GF-D8 (cell line): ENCODE measurements at regions not wholly inside any gene's neighbourhood (a gene's known extent, or its start where the extent isn't known, plus 50 kb on each side); places are given as distances from the start of the nearest gene placed in this dataset.

Source experiments
- DNase-seq: peaks from one replicate; lab custom pipeline; 2025; lab: John Stamatoyannopoulos, UW

DNA sequence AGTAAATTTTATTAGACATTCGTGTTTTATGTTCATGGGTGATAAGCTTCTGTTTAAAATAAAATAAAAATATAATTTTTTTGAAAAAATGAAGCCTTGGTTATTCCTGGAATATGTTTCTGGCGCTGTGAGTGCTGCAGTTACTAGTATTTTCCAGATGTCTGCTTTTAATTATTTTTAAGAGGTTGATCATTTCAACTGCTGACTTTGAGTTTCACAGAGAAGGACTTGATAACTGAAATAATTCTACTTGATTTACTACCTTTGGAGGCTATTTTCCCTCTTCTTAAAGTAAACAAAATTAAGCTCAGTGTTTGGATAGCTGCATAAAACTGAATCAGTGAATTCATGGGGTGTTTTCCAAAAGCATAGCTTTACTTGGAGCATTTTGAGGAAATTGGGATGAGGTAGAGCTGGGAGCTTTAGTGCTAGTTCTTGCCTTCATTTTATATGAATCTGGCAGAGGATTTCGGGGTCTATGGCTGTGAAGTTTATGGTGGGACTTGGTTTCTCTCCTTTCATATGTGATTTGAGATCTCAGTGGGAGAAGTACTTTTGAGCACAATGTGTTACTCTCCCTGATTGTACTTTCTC is 666.5 kb downstream of the DCDC2C start:
- DNase-seq, result no peak

DNA sequence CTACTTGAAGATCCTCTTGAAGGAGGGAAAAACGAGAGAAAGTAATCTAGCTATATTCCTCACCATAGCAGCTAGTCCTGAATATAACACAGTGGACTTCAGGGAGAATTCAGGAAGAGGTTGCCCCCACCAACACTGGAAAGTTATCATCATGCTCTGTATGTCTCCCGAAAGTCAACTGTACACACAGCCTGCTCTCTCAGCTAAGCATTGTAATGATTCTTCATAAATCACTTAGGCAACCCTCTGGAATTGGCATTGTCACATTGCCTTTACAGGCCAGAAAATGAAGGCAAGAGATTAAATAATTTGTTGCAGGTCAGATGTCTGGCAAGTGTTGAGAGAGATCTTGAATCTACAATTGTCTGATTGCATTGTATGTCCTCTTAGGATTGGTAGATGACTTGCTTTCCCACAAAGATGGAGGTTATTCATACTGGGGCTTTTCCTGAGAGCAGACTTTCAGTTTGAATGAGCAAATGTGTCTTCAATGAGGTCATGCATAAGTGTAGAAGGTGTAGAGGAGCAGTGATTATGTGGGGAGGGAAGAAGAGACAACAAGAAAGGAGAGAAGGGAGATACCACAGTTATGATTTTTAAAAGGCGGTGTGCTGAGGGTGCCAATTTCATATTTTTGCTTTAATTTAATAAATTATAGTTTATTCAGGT is 667.2 kb downstream of the DCDC2C start:
- DNase-seq, result no peak

DNA sequence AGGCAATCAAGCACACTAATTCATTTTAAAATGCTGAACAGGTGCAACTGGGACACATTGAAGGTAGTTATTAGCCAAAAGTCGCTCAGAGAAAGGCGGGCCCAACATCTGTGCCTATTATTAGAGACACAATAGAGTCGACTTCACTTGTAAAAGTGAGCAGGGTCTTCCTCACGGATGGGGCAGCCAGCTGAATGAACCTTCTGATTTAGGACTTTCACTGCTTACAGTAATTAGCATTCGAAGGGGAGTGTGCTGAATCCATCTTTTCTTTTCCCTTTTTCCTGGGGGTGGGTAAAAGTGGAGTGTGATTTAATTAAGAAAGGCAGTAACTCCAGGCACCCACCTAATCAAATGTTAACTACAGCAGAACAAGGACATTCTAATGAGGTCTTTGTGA is 677.7 kb downstream of the DCDC2C start:
- DNase-seq, result no peak

DNA sequence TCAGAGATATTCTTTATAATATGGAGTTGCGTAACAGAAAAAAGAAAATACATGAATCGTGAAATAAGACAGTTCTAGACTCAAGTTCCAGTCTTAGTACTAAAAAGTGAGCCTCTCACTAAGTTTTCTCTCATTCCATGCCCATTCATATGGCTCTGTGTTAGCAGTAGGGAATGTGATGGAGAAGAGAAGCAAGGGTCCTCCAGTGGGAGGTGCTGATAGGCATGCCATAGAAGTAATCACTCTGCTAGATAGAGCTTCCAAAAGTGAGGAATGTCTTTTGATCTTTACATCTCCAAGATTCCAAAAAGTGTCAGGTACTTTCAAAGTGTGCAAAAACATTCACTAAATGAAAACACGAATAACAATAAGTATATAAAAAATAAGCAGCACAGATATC is 678.4 kb downstream of the DCDC2C start:
- no peak for DNase-seq

DNA sequence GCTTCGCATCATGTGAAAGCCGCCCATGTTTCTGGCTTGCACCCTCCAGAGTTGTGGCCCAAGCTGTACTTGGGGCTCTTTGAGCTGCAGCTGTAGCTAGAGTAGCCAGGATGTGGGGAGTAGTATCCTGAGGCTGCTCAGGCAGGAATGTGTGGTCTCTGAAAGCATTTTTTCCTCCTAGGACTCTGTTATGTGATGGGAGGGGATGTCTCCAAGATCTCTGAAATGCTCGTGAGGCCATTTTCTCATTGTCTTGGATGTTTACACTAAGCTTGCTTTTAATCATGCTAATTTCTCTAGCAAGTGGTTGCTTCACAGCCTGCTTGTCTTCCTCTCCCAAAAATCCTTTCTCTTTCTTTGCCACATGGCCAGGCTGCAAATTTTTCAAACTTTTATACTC is 687.6 kb downstream of the DCDC2C start:
- no peak for DNase-seq

DNA sequence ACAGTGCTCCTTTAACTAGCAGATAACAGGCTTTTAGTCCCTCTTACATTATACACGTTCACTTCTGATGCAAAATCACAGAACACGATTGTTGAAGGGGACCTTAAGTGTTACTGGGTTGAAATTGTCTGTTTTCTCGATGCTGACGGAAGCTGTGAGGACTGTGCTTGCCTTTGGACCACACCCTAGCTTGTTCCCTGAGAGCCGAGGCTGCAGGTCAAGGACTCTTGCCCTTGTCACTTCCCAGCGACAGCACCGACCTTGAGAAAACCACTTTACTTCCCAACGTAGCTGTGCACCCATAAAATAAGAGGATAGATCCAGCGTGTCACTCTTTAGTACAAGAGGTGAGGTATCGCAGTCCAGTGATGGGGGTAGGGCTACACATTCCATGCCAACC is 701.0 kb downstream of the DCDC2C start:
- no peak for DNase-seq

DNA sequence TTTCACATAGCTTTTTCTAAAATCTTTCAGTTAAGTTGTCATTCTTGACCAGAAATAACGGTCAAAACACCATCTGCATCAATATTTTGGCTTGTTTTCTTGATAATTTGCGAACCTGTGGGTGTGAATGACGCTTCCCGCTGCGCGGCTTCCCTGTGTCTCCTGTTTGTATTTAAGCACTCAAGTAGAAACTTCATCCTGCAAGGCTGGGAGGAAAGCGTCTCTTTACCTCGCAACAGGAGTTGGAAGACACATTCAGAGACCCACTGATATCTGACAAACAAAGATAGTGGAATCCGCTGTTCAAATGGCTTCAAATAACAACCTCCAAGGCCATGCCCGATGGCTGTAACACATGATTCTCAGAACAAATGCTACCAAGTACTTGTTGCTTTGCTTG is 704.9 kb downstream of the DCDC2C start:
- no peak for DNase-seq

DNA sequence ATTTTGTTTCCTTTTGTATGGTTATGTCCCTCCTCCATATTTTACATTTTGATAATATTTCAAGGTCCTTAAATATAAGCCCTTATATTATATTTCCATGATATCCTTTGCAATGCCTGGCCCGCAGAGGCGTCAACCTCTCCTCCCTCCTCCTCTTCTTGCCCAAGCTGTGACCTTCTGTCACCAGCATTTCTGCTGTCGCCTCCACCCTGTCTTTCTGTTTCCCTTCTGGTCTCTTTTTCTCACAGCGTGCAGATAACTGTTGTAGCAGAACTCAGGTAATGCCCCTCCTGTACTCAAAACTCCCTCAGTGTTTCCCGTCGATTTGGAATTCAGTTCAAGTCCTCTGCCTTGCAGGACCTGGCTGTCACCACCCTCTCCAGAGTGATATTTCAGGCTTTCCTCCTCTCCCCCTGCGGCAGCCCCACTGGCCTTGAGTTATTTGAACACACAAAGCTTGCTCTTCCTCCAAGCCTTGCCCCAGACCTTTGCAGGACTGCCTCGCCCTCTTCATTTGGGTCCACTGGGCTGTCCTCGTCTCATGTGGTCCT is 709.3 kb downstream of the DCDC2C start:
- DNase-seq, result no peak

DNA sequence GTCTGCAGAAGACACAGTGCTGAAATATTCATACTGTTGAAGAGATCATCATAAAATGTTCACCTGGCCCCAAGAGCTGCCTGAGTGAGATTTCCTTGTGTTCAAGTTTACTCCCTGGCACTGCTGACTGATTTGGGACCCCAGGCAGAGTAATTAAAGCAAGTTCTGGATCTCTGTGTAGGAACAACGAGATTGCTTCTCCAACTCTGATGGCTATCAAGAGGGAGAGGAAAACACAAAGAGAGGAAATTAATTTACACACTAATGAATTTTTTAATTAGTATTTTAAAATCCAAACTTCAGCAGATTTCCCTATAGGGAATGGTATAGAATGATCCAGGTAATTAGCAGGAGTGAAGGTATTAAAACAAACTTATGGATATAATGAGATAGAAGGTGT is 711.8 kb downstream of the DCDC2C start:
- DNase-seq, result no peak

DNA sequence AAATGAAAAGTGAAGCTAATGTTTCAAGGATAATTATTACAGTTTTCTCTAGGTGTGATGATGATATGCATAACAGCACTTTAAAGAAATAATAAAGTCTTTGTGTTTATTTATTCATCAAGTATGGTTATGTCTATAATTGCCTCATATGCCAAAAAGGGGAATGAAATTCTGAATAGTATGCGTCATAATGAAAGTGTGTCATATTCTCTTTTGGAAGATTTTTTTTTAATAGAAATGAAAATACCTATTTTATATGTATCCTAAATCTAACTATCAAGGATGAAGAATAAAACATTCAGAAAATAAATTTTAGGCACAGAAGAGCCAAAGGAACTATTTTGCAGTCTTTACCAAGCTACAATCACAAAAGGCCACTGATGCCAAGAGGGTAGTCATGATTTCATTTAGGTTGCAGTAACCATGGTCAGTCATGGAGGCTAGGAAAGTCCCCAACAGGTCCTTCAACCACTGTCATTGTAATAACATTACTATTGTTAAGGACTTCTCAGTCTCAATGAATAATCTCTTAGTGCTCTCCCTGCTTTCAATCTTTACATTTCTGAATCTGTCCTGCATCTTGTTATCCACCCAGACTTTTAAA is 712.5 kb downstream of the DCDC2C start:
- DNase-seq, result no peak

DNA sequence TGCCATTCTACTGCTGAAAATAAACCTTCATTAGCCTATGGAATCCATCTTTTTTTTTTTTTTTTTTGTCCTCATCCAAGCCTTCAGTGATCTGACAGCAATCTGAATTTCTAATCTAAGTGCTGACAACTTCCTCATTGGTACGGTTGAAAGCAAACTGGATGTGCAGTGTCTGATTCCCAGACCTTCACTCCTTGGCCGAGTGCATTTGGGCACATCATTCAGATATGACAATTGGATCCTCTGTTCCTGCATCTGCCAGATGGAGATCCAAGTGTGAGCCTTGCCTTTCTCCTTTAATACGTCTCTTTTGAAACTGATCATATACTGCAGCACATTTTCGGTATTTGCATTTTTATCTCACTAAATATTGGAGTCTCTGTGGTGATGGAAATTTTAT is 713.1 kb downstream of the DCDC2C start:
- DNase-seq, result no peak

DNA sequence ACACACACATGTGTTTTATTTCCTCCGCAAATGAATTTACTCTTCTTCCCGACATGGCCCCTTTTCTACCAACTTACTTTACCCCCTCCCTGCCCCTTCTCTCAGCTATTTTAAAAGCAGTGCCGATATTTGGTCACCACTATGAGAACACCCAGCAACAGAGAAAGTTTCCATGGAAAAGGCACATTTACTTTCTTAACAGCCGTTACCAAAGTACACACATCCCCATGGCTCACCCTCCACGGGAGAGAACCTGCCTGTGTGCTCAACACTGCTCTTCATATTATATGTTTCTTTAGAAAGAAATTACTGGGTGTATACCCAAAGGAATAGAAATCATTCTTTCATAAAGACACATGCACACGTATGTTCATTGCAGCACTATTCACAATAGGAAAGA is 714.4 kb downstream of the DCDC2C start:
- DNase-seq, result no peak

DNA sequence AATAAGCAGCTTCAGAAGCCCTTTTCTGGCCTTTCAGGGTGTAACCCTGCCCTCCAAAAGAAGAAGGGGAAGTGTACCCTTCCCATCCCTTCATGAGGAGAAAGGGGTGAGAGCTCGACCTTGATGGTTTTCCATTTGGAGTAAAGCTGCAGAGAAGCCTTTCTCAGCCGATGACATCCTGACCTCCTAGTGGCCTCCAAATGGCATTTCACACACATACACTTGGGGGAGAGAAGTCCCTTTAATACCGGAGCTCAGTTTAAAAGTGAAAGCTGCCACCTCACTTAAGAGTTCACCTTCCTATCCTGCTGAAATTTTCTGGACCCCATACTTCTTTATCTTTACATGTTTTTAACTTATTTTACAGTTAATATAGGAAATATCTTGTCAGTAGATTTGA is 716.7 kb downstream of the DCDC2C start:
- no peak for DNase-seq

DNA sequence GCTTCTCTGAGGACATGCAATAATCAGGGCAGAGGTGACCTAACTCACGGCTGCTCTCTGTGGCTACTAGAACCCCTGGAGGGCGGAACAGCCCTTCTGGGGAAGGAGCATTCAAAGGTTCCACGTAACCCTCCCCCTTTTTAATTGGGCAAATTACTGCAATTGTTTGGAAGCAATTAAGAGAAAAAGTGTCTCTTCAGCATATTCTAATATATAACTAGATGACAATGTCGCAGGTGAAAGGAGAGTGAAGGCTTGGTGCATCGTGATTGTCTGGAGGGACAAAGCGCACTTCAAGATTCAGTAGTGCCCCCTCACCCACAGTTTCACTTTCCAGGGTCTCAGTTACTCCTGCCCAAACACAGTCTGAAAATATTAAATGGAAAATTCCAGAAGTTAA is 720.8 kb downstream of the DCDC2C start:
- DNase-seq, result no peak

DNA sequence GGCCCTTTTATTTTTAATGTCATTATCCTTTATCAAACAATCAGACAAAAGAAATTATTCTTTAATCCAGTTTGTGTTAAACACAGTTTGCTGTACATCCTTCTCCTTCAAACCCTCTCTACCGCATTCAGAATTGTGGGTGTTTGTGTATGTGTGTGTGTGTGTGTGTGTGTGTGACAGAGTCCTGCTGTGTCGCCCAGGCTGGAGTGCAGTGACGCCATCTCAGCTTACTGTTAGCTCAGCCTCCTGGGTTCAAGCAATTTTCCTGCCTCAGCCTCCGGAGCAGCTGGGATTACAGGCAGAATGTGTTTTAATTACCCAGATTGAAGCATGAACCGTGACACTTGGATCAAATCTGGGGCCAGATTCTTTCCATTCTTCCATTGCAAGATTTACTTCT is 723.7 kb downstream of the DCDC2C start:
- no peak for DNase-seq

DNA sequence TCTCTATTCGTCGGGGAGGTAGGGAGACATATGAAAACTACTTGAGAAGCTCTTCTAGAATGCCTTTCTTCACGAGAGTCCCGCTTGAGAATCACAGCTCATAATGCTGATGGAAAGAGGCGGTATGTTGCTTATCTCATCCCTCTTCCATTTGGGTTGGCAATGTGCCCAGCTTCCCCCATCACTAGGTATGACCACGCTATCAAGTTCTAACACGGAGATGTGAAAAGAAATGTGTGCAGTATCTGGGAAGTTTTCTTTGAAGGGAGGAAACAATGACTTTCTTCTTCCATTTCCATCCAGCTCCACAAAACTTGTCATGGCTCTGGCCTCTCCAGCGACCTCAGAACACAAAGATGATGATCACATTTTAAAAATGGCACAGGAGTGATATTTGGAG is 742.4 kb downstream of the DCDC2C start:
- no peak for DNase-seq

DNA sequence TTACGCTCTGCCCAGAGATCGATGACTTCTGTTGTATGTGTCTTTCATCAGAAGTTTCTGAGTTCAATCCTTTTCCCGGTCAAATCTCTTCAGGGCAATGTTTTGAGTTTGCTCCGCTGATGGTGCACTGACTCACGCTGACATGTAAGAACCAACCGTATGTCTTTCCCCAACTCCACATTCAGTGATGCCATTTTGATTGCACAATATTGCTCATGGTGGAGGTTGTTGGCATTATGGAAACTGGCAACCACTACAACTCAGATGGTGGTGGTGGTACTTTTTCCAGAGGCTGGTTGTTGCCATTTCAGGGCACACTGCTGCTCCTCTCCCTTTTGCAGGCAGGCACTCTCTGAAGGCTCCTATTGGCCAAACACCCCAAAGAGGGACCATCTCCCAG is 751.5 kb downstream of the DCDC2C start:
- DNase-seq, result no peak

DNA sequence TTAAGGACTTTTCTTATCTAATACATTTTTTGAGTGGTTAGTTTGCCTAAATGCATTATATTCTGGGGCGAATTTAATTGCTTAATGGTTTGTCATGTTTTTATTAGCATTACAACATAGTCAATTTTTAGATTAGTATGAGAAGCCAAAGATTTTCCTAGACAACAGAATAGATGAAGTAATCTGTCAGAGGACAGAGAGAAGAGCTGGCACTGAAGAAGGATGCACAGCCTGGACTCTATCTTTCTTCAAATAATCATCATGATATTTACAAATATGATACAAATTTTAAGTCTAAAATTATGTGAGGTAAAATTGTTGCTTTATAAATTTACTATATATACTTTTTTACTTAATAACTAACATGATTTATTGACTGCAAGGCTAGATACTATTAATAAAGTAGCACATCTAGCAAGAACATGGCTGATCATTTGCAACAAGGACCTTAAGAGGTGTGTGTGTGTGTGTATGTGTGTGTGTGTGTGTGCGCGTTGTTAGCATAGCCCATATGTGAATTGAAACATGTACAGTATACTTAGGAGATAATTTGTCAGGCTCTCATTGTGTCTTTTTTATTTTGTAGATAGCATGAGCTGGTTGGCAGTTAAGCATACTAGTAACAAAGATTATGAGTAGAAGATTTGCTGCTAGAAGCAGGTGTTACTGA is 752.2 kb downstream of the DCDC2C start:
- DNase-seq, result no peak

DNA sequence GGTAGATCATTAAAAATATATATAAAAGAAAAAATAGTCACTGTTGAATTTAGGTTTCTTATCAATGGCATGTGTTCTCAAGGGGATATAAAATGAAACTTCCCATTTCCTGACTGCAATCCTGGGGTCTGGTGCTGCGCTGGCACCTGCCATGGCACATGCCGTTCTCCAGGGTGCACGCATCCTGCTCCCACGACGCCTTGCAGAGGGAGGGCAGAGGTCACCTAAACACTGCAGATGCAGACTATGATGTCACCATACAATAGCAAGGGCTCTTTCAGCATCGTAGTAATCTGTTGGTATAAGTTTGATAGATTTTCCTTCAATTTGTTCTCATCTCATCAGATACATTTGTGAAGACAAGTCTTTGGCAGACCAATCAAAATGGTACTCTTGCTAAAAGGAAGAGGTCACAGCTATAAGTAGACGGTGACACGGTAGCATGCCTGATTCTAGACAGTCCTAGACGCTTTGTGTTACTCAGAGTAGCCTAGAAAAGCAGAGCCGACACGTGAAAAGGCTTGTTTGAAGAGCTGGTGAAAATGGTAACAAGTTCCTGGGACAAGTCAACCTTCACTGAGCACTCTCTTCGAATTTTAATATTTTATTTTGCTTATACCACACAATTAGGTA is 761.4 kb downstream of the DCDC2C start:
- DNase-seq, result no peak

DNA sequence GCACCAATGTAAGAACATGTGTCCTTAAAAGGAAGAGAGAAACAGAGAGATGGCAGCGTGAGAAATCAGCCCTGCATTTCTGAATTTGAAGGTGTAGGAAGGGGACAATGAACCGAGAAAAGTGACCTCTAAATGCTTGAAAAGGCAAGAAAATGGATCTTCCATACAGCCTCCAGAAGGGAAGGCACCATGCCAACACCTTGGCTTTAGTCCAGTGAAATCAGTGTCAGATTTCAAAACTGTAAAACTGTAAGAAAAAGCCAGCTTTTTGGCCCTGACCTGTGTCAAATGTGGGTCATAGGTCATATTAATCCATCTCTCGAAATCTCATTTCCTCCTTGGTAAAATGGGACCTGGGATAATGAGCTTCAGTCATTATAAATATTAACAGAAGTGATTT is 762.3 kb downstream of the DCDC2C start:
- DNase-seq, result no peak

DNA sequence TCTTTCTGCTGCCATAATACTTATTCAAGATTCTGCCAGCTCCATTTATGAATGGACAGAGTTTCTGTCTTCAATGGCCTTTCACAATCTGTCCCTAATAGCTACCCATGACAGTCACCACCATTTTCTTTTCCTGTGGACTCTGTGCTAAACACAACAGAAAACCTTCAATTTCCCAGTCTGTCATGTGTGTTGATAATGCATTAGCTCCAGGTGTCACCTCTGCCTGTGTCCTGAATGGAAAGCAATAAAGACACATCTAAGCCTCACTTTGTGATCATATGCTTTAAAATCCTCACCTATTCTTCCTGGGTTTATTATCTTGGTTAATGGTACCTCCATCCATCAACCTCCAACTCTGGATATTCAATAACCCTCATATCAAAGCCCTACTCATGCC is 772.2 kb downstream of the DCDC2C start:
- DNase-seq, result no peak

DNA sequence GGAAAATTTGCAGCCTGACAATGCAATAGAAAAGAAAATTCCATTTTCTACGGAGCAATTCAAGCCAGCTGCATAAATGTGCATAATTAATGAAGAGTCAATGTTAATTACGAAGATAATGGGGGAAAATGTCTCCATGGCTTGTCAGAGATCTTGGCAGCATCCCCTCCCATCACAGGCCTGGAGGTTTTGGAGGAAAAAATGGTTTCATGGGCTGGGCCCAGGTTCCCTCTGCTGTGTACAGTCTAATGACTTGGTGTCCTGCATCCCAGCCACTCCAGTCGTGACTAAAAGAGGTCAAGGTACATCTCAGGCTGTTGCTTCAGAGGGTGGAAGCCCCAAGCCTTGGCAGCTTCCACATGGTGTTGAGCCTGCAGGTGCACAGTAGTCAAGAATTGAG is 779.7 kb downstream of the DCDC2C start:
- no peak for DNase-seq

DNA sequence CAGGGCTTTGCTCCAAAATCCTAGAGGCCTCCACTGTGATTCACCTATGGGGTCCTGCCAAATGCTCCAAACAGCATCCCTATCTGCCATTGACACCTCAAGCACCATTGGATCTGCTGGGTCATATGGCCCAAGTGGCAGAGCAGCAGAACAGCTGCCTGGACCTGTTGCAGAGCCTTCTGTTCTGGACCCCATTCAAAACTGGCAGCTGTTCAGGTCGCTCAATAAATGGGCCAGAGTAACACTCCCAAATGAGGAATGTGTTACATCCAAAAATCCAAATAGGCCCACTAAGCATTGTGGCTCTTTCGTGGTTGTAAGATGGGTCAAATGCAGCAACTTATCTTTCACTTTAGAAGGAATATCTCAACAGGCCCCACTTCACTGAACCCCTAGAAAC is 783.6 kb downstream of the DCDC2C start:
- DNase-seq, result no peak
